ENCODE measurements at regions not wholly inside any gene's neighbourhood (a gene's known extent, or its start where the extent isn't known, plus 50 kb on each side); places are given as distances from the start of the nearest gene placed in this dataset.

GRCh38 chr13:50257646-50258045, 242.4 kb downstream of the KCNRG start:
- TF ChIP-seq, protein P1, sequence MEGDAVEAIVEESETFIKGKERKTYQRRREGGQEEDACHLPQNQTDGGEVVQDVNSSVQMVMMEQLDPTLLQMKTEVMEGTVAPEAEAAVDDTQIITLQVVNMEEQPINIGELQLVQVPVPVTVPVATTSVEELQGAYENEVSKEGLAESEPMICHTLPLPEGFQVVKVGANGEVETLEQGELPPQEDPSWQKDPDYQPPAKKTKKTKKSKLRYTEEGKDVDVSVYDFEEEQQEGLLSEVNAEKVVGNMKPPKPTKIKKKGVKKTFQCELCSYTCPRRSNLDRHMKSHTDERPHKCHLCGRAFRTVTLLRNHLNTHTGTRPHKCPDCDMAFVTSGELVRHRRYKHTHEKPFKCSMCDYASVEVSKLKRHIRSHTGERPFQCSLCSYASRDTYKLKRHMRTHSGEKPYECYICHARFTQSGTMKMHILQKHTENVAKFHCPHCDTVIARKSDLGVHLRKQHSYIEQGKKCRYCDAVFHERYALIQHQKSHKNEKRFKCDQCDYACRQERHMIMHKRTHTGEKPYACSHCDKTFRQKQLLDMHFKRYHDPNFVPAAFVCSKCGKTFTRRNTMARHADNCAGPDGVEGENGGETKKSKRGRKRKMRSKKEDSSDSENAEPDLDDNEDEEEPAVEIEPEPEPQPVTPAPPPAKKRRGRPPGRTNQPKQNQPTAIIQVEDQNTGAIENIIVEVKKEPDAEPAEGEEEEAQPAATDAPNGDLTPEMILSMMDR (IDR thresholded peaks at IDR 0.05) = no peak
- no peak for TF ChIP-seq POLR2AphosphoS5 (IDR thresholded peaks at IDR 0.05)
- no peak for TF ChIP-seq POLR2A (IDR thresholded peaks at IDR 0.05)

All from transverse colon (tissue), 4 donors.